Adipocyte (in vitro differentiated cells): ENCODE measurements at regions not wholly inside any gene's neighbourhood (a gene's known extent, or its start where the extent isn't known, plus 50 kb on each side); places are given as distances from the start of the nearest gene placed in this dataset.

Source experiments
- DNase-seq: peaks from one replicate; pipeline ENCODE4 v3.0.0-alpha.2; 2015; ENCODE audit warnings: low read depth
- H3K27me3 ChIP-seq: replicated peaks from 2 replicates; pipeline ENCODE4 v1.7.0; 2013; ENCODE audit warnings: mild to moderate bottlenecking, low read length, moderate library complexity; ENCODE audit not compliant: control insufficient read depth, insufficient read depth
- H3K36me3 ChIP-seq: 2 replicates; pipeline ENCODE4 v1.7.0; 2013; ENCODE audit warnings: low read length, mild to moderate bottlenecking, moderate library complexity; ENCODE audit not compliant: control insufficient read depth, insufficient read depth, severe bottlenecking
- H3K4me1 ChIP-seq: 2 replicates; pipeline ENCODE4 v1.7.0; 2013; ENCODE audit warnings: mild to moderate bottlenecking, low read length, moderate library complexity; ENCODE audit not compliant: control insufficient read depth, insufficient read depth
- H3K4me3 ChIP-seq: 2 replicates; pipeline ENCODE4 v1.7.0; 2013; ENCODE audit warnings: mild to moderate bottlenecking, low read length, moderate library complexity
- H3K9ac ChIP-seq: 2 replicates; pipeline ENCODE4 v1.7.0; 2013; ENCODE audit warnings: mild to moderate bottlenecking, low read length, moderate library complexity
- H3K9me3 ChIP-seq: 2 replicates; pipeline ENCODE4 v1.7.0; 2013; ENCODE audit warnings: mild to moderate bottlenecking, low read length, moderate library complexity; ENCODE audit not compliant: control insufficient read depth

DNA sequence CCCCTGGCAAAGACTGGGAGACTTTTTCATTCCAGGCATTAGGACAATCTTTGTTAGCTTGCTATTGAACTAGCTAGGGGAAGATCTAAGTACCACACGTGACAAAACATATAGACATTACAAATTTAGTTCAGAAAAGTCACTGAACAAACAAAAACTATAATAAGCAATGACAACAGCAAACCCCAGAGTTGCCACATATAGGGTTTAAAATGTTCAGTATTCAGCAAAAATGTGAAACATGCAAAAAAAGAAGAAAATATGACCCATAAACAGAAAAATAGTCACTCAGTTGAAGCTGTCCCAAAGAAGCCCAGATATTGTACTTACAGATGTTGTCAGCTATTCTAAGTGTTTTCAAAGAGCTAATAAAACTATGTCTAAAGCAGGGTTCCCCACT, 431.1 kb upstream of the CDH2 start:
- Histone ChIP-seq H3K4me1 (no peaks in the 10 kb centered on the region), H3K27me3 (no peaks in the 10 kb centered on the region), H3K4me3 (no peak overlapping the region), H3K9ac (no peak overlapping the region), H3K9me3 (no peaks in the 10 kb centered on the region), H3K36me3 (no peaks in the 10 kb centered on the region)
- DNase-seq, result peak; percentile 58

DNA sequence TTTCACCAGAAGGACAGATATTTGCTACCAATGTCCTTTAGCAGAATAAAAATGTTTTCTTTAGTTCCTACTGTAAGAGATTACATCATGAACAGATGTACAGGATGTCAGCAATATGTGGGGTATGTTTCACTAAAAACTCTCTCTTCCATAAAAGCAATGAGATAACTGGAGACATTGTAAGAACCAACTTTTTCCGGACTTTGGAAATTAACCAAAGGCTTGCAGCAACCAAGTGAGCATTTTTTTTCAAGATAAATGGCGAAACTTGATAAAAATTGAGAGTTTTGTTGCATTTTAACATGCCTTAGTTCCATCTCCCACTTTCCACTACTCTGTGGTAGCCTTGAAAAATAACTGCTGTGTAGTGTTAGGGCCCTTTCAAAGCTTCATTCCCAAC, 429.8 kb upstream of the CDH2 start:
- no peaks in the 10 kb centered on the region for H3K27me3 ChIP-seq
- no peaks in the 10 kb centered on the region for H3K36me3 ChIP-seq
- H3K4me1 ChIP-seq, result no peaks in the 10 kb centered on the region

DNA sequence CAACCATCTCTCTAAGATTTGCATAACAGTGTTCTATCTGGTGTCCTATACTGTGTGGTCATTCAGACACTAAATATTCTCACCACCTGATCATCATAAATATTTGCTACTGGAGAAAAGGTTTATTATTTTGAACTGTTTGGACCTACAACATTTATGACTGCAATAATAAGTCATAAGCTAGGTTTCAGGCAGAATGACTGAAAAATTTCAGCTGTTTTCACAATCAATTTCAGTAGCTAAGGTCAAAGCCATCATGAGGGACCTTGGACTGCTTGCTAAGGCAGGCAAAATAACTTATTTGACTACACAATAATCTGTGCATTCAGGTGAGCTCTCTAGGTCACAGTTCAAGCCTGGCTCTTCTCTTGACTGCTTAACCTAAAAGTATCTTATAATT, 425.5 kb upstream of the CDH2 start:
- no peaks in the 10 kb centered on the region for H3K36me3 ChIP-seq
- H3K9me3 ChIP-seq, result peaks cover 26% of the 10 kb centered on the region
- H3K27me3 ChIP-seq, result no peaks in the 10 kb centered on the region
- H3K4me1 ChIP-seq, result no peaks in the 10 kb centered on the region
- no peak overlapping the region for H3K4me3 ChIP-seq
- no peak overlapping the region for H3K9ac ChIP-seq
- no peak for DNase-seq

More for the DNA sequence above, 429.8 kb upstream of the CDH2 start:
- H3K9ac ChIP-seq, result no peak overlapping the region
- no peak overlapping the region for H3K4me3 ChIP-seq
- no peaks in the 10 kb centered on the region for H3K9me3 ChIP-seq
- peak; percentile 16 for DNase-seq

- no peak for DNase-seq
- Histone ChIP-seq H3K9me3 (peaks cover 7% of the 10 kb centered on the region), H3K36me3 (no peaks in the 10 kb centered on the region), H3K9ac (no peak overlapping the region), H3K4me1 (peaks cover 4% of the 10 kb centered on the region), H3K4me3 (no peak overlapping the region), H3K27me3 (no peaks in the 10 kb centered on the region)
These were observed 417.1 kb upstream of the CDH2 start for GRCh38 chr18:28594034-28594433.

- Histone ChIP-seq H3K9ac (no peak overlapping the region), H3K4me3 (no peak overlapping the region), H3K9me3 (no peaks in the 10 kb centered on the region), H3K27me3 (no peaks in the 10 kb centered on the region), H3K4me1 (peaks cover 10% of the 10 kb centered on the region), H3K36me3 (no peaks in the 10 kb centered on the region)
- peak; percentile 41 for DNase-seq
These were observed 412.1 kb upstream of the CDH2 start for GRCh38 chr18:28588884-28589549.

DNA sequence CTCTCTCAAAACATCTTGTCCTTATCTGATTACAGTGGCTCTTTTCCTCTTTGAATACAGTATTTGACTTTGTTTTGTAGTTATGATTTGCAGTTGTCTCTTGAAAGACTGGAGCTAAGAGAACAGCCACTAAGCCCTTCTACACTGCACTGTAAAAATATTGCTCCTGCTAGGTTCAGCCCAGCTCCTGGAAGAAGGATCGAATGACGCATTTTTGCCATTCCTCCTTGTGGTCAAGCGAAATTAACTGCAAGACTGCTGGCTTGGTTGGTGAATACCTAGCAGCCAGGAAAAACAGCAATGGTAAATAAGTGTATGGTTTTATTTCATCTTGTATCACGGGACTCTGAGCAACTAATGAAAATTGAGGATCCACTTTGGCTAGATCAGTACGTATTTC, 407.8 kb upstream of the CDH2 start:
- Histone ChIP-seq H3K4me3 (no peak overlapping the region), H3K9ac (no peak overlapping the region), H3K4me1 (peaks cover 10% of the 10 kb centered on the region), H3K27me3 (no peaks in the 10 kb centered on the region), H3K36me3 (no peaks in the 10 kb centered on the region), H3K9me3 (no peaks in the 10 kb centered on the region)
- DNase-seq, result peak; percentile 87

- Histone ChIP-seq H3K4me3 (no peak overlapping the region), H3K9me3 (no peaks in the 10 kb centered on the region)
- DNase-seq, result no peak
These were observed 405.8 kb upstream of the CDH2 start for GRCh38 chr18:28582724-28583123.

DNA sequence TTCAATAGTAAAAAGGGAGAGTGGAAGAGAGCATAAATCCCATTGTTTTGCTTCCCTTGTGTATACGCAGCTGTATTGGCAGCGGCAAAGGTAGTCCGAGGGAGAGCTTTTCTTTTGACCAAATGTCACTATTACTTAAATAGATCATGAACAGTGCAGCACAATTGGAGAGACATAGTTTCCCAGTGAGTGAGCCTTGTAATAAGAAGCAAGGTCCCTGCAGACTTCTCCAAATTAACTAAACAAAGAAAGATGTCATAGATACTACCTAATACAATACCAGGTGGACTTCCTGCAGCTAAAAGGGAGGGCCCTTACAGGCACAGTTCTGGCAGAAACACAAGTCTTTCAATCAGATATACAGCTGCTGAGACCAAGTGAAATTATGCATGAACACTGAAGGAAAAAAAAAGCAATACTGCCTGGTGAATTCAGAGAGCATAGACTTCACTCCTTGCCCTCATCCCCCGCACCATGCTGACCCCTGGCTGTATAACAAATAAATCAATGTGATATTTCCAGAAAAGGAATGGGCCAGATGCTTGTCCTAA, 404.7 kb upstream of the CDH2 start:
- DNase-seq, result peak; percentile 74

More at GRCh38 chr18:28582724-28583123, 405.8 kb upstream of the CDH2 start:
- Histone ChIP-seq H3K9ac (no peak overlapping the region), H3K36me3 (no peaks in the 10 kb centered on the region), H3K27me3 (no peaks in the 10 kb centered on the region), H3K4me1 (peaks cover 5% of the 10 kb centered on the region)

GRCh38 chr18:28576941-28577340, 400.0 kb upstream of the CDH2 start:
- no peaks in the 10 kb centered on the region for H3K9me3 ChIP-seq
- H3K36me3 ChIP-seq, result no peaks in the 10 kb centered on the region
- DNase-seq, result no peak
- no peaks in the 10 kb centered on the region for H3K4me1 ChIP-seq
- H3K27me3 ChIP-seq, result no peaks in the 10 kb centered on the region
- no peak overlapping the region for H3K9ac ChIP-seq
- H3K4me3 ChIP-seq, result no peak overlapping the region

More for the DNA sequence above, 404.7 kb upstream of the CDH2 start:
- Histone ChIP-seq H3K4me1 (peaks cover 5% of the 10 kb centered on the region), H3K4me3 (no peak overlapping the region), H3K9ac (no peak overlapping the region), H3K36me3 (no peaks in the 10 kb centered on the region), H3K9me3 (no peaks in the 10 kb centered on the region), H3K27me3 (no peaks in the 10 kb centered on the region)

DNA sequence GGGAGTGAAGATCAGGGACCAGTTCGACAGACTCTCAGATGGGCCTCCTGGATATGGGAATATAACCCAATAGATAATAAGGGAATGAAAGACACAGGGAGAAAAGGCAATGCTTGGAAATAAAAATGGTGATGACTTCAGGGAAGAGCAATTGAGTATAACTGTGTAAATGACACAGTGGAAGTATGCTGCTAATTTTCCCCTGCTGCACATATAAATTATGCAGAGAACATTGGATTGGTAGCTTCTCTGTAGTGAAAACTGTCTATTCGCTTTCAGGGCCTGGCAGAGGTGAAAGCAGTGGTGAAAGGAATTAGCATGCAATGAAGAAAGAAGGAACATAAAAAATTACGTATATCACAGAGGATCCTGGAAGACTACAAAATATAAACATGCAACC, 398.2 kb upstream of the CDH2 start:
- DNase-seq, result no peak
- H3K9ac ChIP-seq, result no peak overlapping the region
- no peaks in the 10 kb centered on the region for H3K36me3 ChIP-seq
- no peak overlapping the region for H3K4me3 ChIP-seq
- H3K4me1 ChIP-seq, result no peaks in the 10 kb centered on the region
- H3K27me3 ChIP-seq, result no peaks in the 10 kb centered on the region
- no peaks in the 10 kb centered on the region for H3K9me3 ChIP-seq

DNA sequence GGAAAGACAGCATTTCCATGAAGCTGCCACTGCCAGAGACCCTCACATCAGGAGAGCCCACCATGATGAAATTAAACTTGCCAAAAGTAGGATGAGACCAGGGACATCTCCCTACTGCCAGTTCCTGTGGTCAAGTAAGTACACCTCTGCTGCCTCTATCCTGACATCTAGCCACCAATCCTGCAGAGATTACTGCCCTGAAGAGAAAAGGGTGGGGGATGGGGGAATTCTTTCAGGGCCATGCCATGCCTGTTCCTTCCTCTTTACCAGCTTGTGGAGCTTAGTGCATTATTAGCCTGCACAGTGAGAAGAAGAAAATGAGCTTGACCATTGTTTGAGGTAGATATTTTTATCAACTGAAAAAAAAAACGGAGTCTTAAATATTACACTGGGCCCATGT, 397.2 kb upstream of the CDH2 start:
- Histone ChIP-seq H3K9me3 (no peaks in the 10 kb centered on the region), H3K36me3 (no peaks in the 10 kb centered on the region), H3K4me1 (no peaks in the 10 kb centered on the region), H3K4me3 (no peak overlapping the region), H3K27me3 (no peaks in the 10 kb centered on the region), H3K9ac (no peak overlapping the region)
- no peak for DNase-seq

DNA sequence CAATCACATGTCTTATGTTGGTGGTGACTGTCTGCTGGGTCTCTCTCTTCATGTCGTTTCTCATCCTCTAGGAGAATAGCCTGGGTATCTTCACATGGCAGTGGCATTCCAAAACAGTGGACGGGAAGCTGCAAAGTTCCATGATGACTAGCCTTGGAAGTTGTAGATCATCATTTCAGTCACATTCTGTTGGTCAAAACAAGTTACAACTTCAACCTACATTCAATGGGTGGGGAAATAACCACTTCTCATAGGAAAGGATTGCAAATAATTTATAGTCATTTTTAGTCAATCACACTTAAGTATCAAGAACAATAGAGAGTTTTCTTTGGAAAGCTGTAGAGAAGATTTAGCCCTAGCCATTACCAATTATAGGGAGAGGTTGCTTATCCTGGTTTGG, 395.0 kb upstream of the CDH2 start:
- no peaks in the 10 kb centered on the region for H3K4me1 ChIP-seq
- H3K36me3 ChIP-seq, result no peaks in the 10 kb centered on the region
- no peak for DNase-seq
- no peak overlapping the region for H3K4me3 ChIP-seq
- no peak overlapping the region for H3K9ac ChIP-seq
- no peaks in the 10 kb centered on the region for H3K27me3 ChIP-seq
- H3K9me3 ChIP-seq, result no peaks in the 10 kb centered on the region
